ENCODE measurements at regions not wholly inside any gene's neighbourhood (a gene's known extent, or its start where the extent isn't known, plus 50 kb on each side); places are given as distances from the start of the nearest gene placed in this dataset.

DNA sequence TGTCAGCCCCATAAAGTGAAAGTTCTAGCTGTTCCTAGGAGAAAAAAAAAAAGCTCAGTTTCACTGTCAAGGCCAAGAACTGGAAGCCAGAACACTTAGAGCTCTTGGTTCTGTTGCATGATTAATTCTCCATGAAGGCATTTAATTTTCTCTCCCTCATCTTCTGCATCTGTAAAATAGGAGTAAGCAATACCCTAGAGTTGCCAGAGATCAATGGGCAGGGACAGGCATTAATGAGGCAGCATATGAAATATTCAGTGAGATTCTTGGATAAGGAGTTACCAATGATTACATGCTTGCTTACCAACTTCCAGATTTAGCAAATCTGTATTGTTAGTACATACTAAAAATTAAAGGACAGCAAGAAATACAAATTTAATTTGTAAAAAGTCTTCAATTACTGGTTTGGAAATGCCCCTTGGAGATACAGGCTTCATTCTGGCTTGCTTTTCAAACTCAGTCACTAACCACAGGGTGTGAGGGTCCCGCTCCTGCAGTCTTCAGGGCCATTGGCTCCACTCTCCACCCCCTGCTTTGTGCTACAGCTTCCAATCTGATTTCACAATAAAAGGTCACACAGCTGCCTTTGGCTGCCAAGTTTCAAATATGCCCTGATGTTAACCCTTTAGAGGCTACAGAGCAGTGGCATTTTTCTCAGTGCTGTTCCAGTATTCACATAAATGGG is 624.6 kb downstream of the BNC2 start:
- intact Hi-C loops (cut with micrococcal nuclease; ENCODE audit: unreplicated experiment): no loop called here
- H3F3A ChIP-seq (ENCODE audit: insufficient read depth, low read depth): no peaks in the 10 kb centered on the region
- no peaks in the 10 kb centered on the region for H3K9me3 ChIP-seq (ENCODE audit: insufficient read depth, low read depth)
- CTCF ChIA-PET: no interaction called here
- BruUV-seq (replicated peaks): no TSS peak
- no peak for TF ChIP-seq EZH2 (IDR thresholded peaks at IDR 0.05; ENCODE audit: low read depth)
- TF ChIP-seq, protein P1, sequence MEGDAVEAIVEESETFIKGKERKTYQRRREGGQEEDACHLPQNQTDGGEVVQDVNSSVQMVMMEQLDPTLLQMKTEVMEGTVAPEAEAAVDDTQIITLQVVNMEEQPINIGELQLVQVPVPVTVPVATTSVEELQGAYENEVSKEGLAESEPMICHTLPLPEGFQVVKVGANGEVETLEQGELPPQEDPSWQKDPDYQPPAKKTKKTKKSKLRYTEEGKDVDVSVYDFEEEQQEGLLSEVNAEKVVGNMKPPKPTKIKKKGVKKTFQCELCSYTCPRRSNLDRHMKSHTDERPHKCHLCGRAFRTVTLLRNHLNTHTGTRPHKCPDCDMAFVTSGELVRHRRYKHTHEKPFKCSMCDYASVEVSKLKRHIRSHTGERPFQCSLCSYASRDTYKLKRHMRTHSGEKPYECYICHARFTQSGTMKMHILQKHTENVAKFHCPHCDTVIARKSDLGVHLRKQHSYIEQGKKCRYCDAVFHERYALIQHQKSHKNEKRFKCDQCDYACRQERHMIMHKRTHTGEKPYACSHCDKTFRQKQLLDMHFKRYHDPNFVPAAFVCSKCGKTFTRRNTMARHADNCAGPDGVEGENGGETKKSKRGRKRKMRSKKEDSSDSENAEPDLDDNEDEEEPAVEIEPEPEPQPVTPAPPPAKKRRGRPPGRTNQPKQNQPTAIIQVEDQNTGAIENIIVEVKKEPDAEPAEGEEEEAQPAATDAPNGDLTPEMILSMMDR (conservative IDR thresholded peaks at IDR 0.05): no peak
- H3K4me2 ChIP-seq: no peak overlapping the region
- DNase-seq: no peak
- H2AFZ ChIP-seq: no peak overlapping the region
- no peaks in the 10 kb centered on the region for H3K9me2 ChIP-seq (ENCODE audit: insufficient read depth)
- H3K4me3 ChIP-seq: no peak overlapping the region
- POLR2A ChIA-PET (ENCODE audit: unreplicated experiment): no interaction called here
- H3K36me3 ChIP-seq (ENCODE audit: low read depth): no peaks in the 10 kb centered on the region
- no peaks in the 10 kb centered on the region for H3K27me3 ChIP-seq (ENCODE audit: insufficient read depth, low read depth)
- H4K20me1 ChIP-seq (ENCODE audit: insufficient read depth): no peaks in the 10 kb centered on the region
- no peaks in the 10 kb centered on the region for H3K79me2 ChIP-seq (ENCODE audit: low read depth)
- H3K4me1 ChIP-seq (replicated peaks; ENCODE audit: insufficient read depth): peaks cover 8% of the 10 kb centered on the region
- no peak overlapping the region for H3K27ac ChIP-seq

DNA sequence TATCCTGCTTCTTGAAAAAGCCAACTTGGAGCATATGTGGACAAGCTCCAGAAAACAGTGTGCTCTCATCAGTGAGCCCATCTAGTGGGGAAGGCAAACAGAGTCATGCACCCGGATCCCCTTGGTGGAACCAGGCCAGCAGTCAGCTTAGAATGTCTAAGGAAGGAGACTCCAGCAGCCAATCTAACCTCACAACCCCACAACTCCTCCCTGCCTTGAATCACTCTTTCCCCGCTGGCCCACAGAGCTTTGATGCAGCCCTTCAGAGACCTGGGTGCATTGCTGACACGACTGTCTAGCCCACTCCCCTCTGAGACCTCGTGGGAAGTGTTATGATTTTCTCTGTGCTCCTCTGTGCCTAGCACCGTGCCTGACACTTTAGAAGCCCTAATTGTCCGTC is 623.7 kb downstream of the BNC2 start:
- no peaks in the 10 kb centered on the region for H3K79me2 ChIP-seq (ENCODE audit: low read depth)
- H2AFZ ChIP-seq: no peak overlapping the region
- H3K4me3 ChIP-seq: no peak overlapping the region
- CTCF ChIA-PET: no interaction called here
- no peak overlapping the region for H3K4me2 ChIP-seq
- H3K4me1 ChIP-seq (replicated peaks; ENCODE audit: insufficient read depth): no peaks in the 10 kb centered on the region; the same call in 1 of the 2 replicates
- intact Hi-C loops (cut with micrococcal nuclease; ENCODE audit: unreplicated experiment): no loop called here
- H4K20me1 ChIP-seq (ENCODE audit: insufficient read depth): no peaks in the 10 kb centered on the region
- H3K9me3 ChIP-seq (ENCODE audit: insufficient read depth, low read depth): no peaks in the 10 kb centered on the region
- H3K36me3 ChIP-seq (ENCODE audit: low read depth): no peaks in the 10 kb centered on the region
- no peaks in the 10 kb centered on the region for H3F3A ChIP-seq (ENCODE audit: insufficient read depth, low read depth)
- no peak overlapping the region for H3K27ac ChIP-seq
- H3K9me2 ChIP-seq (ENCODE audit: insufficient read depth): no peaks in the 10 kb centered on the region
- POLR2A ChIA-PET (ENCODE audit: unreplicated experiment): no interaction called here
- no TSS peak for BruUV-seq (replicated peaks)
- no peaks in the 10 kb centered on the region for H3K27me3 ChIP-seq (ENCODE audit: insufficient read depth, low read depth)
- DNase-seq: no peak
- TF ChIP-seq, protein P1 (conservative IDR thresholded peaks at IDR 0.05): no peak
- TF ChIP-seq EZH2 (IDR thresholded peaks at IDR 0.05; ENCODE audit: low read depth): no peak

DNA sequence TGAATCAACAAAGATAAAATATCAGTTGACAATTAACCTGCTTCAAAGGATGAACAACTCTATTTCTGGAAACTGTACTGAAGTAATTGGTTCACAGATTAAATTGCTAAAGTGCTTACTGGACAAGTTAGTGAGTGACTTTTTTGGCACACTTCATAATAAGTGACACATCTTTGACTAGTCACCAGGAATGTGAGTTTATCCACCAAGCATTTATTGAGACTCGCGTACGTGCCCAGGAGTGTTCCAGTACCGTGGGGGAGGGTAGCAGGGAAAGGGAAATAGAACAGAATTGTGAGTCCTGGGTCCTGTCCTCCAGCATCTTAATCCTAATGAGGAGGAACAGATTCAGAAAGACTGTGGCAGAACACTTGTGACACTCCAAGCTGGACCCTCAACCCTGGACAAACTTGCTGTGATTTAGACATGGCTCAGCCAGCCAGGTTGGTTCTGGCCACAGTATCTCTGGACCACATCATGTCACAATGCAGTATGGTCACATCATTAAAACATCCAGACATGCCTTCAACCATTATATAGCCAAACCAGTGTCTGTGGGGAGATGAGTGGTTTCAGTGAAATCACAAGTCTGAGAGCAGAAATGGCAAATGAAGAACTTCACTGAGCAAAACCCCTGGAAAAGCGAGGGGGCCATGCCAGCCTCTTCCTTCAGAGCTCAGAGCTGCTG is 623.1 kb downstream of the BNC2 start:
- CTCF ChIA-PET: no interaction called here
- no peak overlapping the region for H3K27ac ChIP-seq
- no TSS peak for BruUV-seq (replicated peaks)
- H3K79me2 ChIP-seq (ENCODE audit: low read depth): no peaks in the 10 kb centered on the region
- H3F3A ChIP-seq (ENCODE audit: insufficient read depth, low read depth): no peaks in the 10 kb centered on the region
- intact Hi-C loops (cut with micrococcal nuclease; ENCODE audit: unreplicated experiment): no loop called here
- H3K27me3 ChIP-seq (ENCODE audit: insufficient read depth, low read depth): no peaks in the 10 kb centered on the region
- no peak overlapping the region for H3K4me2 ChIP-seq
- no peak for TF ChIP-seq EZH2 (IDR thresholded peaks at IDR 0.05; ENCODE audit: low read depth)
- TF ChIP-seq, protein P1 (conservative IDR thresholded peaks at IDR 0.05): no peak
- no peaks in the 10 kb centered on the region for H3K9me2 ChIP-seq (ENCODE audit: insufficient read depth)
- peak in 1 of 2 experiments; percentile 48 for DNase-seq
- H3K36me3 ChIP-seq (ENCODE audit: low read depth): no peaks in the 10 kb centered on the region
- H2AFZ ChIP-seq: no peak overlapping the region
- no peaks in the 10 kb centered on the region for H3K9me3 ChIP-seq (ENCODE audit: insufficient read depth, low read depth)
- H4K20me1 ChIP-seq (ENCODE audit: insufficient read depth): no peaks in the 10 kb centered on the region
- no peaks in the 10 kb centered on the region for H3K4me1 ChIP-seq (replicated peaks; ENCODE audit: insufficient read depth)
- no peak overlapping the region for H3K4me3 ChIP-seq
- POLR2A ChIA-PET (ENCODE audit: unreplicated experiment): no interaction called here
